HepG2 (cell line): ENCODE measurements at regions not wholly inside any gene's neighbourhood (a gene's known extent, or its start where the extent isn't known, plus 50 kb on each side); places are given as distances from the start of the nearest gene placed in this dataset.

ENCODE experiments used
- ATAC-seq: fragments of 200-7000 bp; cut with Tn5 transposase; 3 replicates; pipeline ENCODE4 v1.9.1; 2020; ENCODE audit warnings: mild to moderate bottlenecking, moderate library complexity
- BruUV-seq: library from RNA; stranded (reverse); fragments of 400-500 nt; replicated peaks from 2 replicates; lab custom pipeline; 2021; lab: Mats Ljungman, UMichigan
- CTCF ChIA-PET: fragments of 300-600 bp; formaldehyde crosslinking; extraction: SDS; loops from one replicate; lab custom pipeline; 2021; ENCODE audit warnings: low total read pairs, inconsistent platforms, low intra/inter-chr PET ratio; lab: Yijun Ruan, JAX
- POLR2A ChIA-PET: fragments of 350-600 bp; sonication (Branson Sonifier 250); formaldehyde crosslinking; loops from one replicate; lab custom pipeline; 2020; ENCODE audit warnings: antibody characterized with exemption, inconsistent platforms; lab: Yijun Ruan, JAX
- DNase-seq: peaks from one replicate; pipeline ENCODE4 v3.0.0-alpha.2; 2015; ENCODE audit warnings: low spot score
- FAIRE-seq: peaks from 3 replicates; lab custom pipeline; 2011; peaks lifted over from hg19 to GRCh38; lab: Jason Lieb, UNC
- H2AFZ ChIP-seq: one replicate; pipeline ENCODE4 v1.6.1; 2011; ENCODE audit warnings: low read length, inconsistent platforms
- H3K27ac ChIP-seq: fragments of 300-600 bp; 3 replicates; pipeline ENCODE4 v1.8.0; 2011; ENCODE audit warnings: mixed run types, mild to moderate bottlenecking, mixed read lengths, low read length, inconsistent platforms; ENCODE audit not compliant: insufficient read depth; ENCODE audit errors: extremely low read length
- H3K27me3 ChIP-seq, 2 experiments: fragments of 200-600 bp in 1 of 2; 2 replicates in 1 of 2; 3 replicates in 1 of 2; pipeline versions ENCODE4 v1.6.0 to v1.8.0; 2011; ENCODE audit warnings: low read length in 2 of 2, mild to moderate bottlenecking in 2 of 2, moderate library complexity in 2 of 2, inconsistent platforms in 1 of 2; ENCODE audit not compliant: insufficient read depth in 2 of 2, control insufficient read depth in 1 of 2
- H3K36me3 ChIP-seq, 2 experiments: fragments of 200-600 bp in 1 of 2; replicated peaks in 1 of 2; 2 replicates in 1 of 2; 3 replicates in 1 of 2; pipeline versions ENCODE4 v1.5.1 to v1.8.0; 2011; ENCODE audit warnings: low read length in 2 of 2, inconsistent platforms in 1 of 2; ENCODE audit not compliant: insufficient read depth in 2 of 2, control insufficient read depth in 1 of 2
- H3K4me1 ChIP-seq: 2 replicates; pipeline ENCODE4 v1.5.1; 2012; ENCODE audit warnings: low read length, inconsistent platforms; ENCODE audit not compliant: insufficient read depth
- H3K4me2 ChIP-seq: 2 replicates; pipeline ENCODE4 v1.6.0; 2011; ENCODE audit warnings: low read depth, low read length, inconsistent platforms
- H3K4me3 ChIP-seq, 3 experiments: fragments of 200-600 bp in 1 of 3; sonication (generic), shearing (Covaris generic) in 1 of 3; replicated peaks in 1 of 3; 2 replicates each; pipeline ENCODE4 v1.5.1; 2011 to 2016; ENCODE audit warnings: low read length in 3 of 3, inconsistent platforms in 2 of 3, low read depth in 2 of 3, mild to moderate bottlenecking in 2 of 3, control low read depth in 1 of 3, mixed read lengths in 1 of 3; ENCODE audit not compliant: insufficient read depth in 1 of 3
- H3K79me2 ChIP-seq: one replicate; pipeline ENCODE4 v1.6.1; 2011; ENCODE audit warnings: low read length, inconsistent platforms; ENCODE audit not compliant: insufficient read depth
- H3K9ac ChIP-seq: 2 replicates; pipeline ENCODE4 v1.6.0; 2011; ENCODE audit warnings: mild to moderate bottlenecking, low read depth, low read length, inconsistent platforms; ENCODE audit not compliant: insufficient read depth
- H3K9me3 ChIP-seq: 2 replicates; pipeline ENCODE4 v1.5.1; 2012; ENCODE audit warnings: mild to moderate bottlenecking, low read length
- H4K20me1 ChIP-seq: 2 replicates; pipeline ENCODE4 v1.6.0; 2011; ENCODE audit warnings: inconsistent platforms, mild to moderate bottlenecking, low read length, moderate library complexity; ENCODE audit not compliant: insufficient read depth
- ARNT ChIP-seq: fragments of 450-650 bp; IDR thresholded peaks from 2 replicates; pipeline ENCODE4 v1.6.1; 2017
- ATF1 ChIP-seq: IDR thresholded peaks from 2 replicates; pipeline ENCODE4 v1.6.1; 2016; ENCODE audit warnings: mild to moderate bottlenecking, control low read depth
- DNMT1 ChIP-seq: sonication (generic); formaldehyde crosslinking; IDR thresholded peaks from 2 replicates; pipeline ENCODE4 v1.5.1; 2020; ENCODE audit warnings: mild to moderate bottlenecking, missing genetic modification reagents
- GABPB1 ChIP-seq: IDR thresholded peaks from 2 replicates; pipeline ENCODE4 v1.6.1; 2016; ENCODE audit warnings: mild to moderate bottlenecking, missing genetic modification reagents, moderate library complexity, missing compliant biosample characterization
- HCFC1 ChIP-seq: fragments of 150-350 bp; IDR thresholded peaks from 2 replicates; pipeline ENCODE4 v1.6.1; 2014; ENCODE audit warnings: low read depth, low read length
- KDM3A ChIP-seq: IDR thresholded peaks from 2 replicates; pipeline ENCODE4 v1.6.1; 2018; ENCODE audit warnings: low read depth, missing compliant biosample characterization
- KLF16 ChIP-seq, 2 experiments: sonication (generic) in 1 of 2; formaldehyde crosslinking in 1 of 2; IDR thresholded peaks; 2 replicates each; pipeline versions ENCODE4 v1.6.1 to v1.8.0; 2016 to 2023; ENCODE audit warnings: missing genetic modification reagents in 2 of 2, missing compliant biosample characterization in 1 of 2
- SNAPC4 ChIP-seq: sonication (generic); formaldehyde crosslinking; IDR thresholded peaks from 2 replicates; pipeline ENCODE4 v1.4.0; 2020; ENCODE audit warnings: mild to moderate bottlenecking, missing genetic modification reagents
- SUZ12 ChIP-seq: fragments of 150-350 bp; IDR thresholded peaks from 2 replicates; pipeline ENCODE4 v1.6.1; 2014; ENCODE audit warnings: low read depth, low read length
- TAF15 ChIP-seq: fragments of 200-400 bp; formaldehyde crosslinking; IDR thresholded peaks from one replicate; pipeline ENCODE4 v1.6.1; 2018; ENCODE audit warnings: mild to moderate bottlenecking, low read depth, low read length; ENCODE audit not compliant: poor library complexity, severe bottlenecking
- ZGPAT ChIP-seq: IDR thresholded peaks from 2 replicates; pipeline ENCODE4 v1.6.1; 2016; ENCODE audit warnings: mild to moderate bottlenecking
- ZNF17 ChIP-seq: sonication (generic); formaldehyde crosslinking; IDR thresholded peaks from 2 replicates; pipeline ENCODE4 v1.5.0; 2020; ENCODE audit warnings: mild to moderate bottlenecking, missing genetic modification reagents
- ZNF326 ChIP-seq: sonication (generic); formaldehyde crosslinking; IDR thresholded peaks from 2 replicates; pipeline ENCODE4 v1.4.0; 2020; ENCODE audit warnings: missing genetic modification reagents, borderline replicate concordance
- ZNF337 ChIP-seq: sonication (generic); formaldehyde crosslinking; IDR thresholded peaks from 2 replicates; pipeline ENCODE4 v1.5.1; 2020; ENCODE audit warnings: missing genetic modification reagents, low read depth, mild to moderate bottlenecking, borderline replicate concordance
- ZNF34 ChIP-seq: sonication (generic); formaldehyde crosslinking; IDR thresholded peaks from 2 replicates; pipeline ENCODE4 v1.4.0; 2020; ENCODE audit warnings: mild to moderate bottlenecking, missing genetic modification reagents, borderline replicate concordance
- ZNF552 ChIP-seq: sonication (generic); formaldehyde crosslinking; IDR thresholded peaks from 2 replicates; pipeline ENCODE4 v1.9.0; 2022; ENCODE audit warnings: missing genetic modification reagents, mild to moderate bottlenecking, borderline replicate concordance
- ZNF784 ChIP-seq: sonication (generic); formaldehyde crosslinking; IDR thresholded peaks from 2 replicates; pipeline ENCODE4 v1.5.1; 2020; ENCODE audit warnings: missing genetic modification reagents, mild to moderate bottlenecking, borderline replicate concordance
- ZNF790 ChIP-seq: sonication (generic); formaldehyde crosslinking; IDR thresholded peaks from 2 replicates; pipeline ENCODE4 v1.8.0; 2022; ENCODE audit warnings: missing genetic modification reagents, mild to moderate bottlenecking, borderline replicate concordance
- WGBS: methylation state at CpG from one replicate; pipeline ENCODE4 v1.1.6; 2017; ENCODE audit warnings: low lambda C conversion rate; 5-methylcytosine and 5-hydroxymethylcytosine counted together
- in situ Hi-C: cut with HindIII; loops from 2 replicates; pipeline ENCODE4 v1.10.0; 2017; ENCODE audit warnings: low pct_unique_long_range_greater_than_20kb; ENCODE audit not compliant: extremely low pct_ligation_motif_present
- intact Hi-C: fragments of 100-400 bp; cut with micrococcal nuclease; formaldehyde crosslinking; loops from one replicate; pipeline ENCODE4 v1.10.0; 2022; ENCODE audit not compliant: unreplicated experiment

- CTCF ChIA-PET = no interaction called here
- no peak for ATAC-seq
- H3K4me2 ChIP-seq = no peak overlapping the region
Measured at GRCh38 chrX:140229191-140229590, 263.9 kb upstream of the CXorf66 start.

More at GRCh38 chrX:140229191-140229590, 263.9 kb upstream of the CXorf66 start:
- POLR2A ChIA-PET = no interaction called here
- WGBS = no CpG with 5 or more reads among the region's 1 CpG
- in situ Hi-C loops (no loop called here), intact Hi-C loops (no loop called here)
- no peaks in the 10 kb centered on the region for H3K27me3 ChIP-seq
- H3K36me3 ChIP-seq = no peaks in the 10 kb centered on the region
- H3K9ac ChIP-seq = no peak overlapping the region
- no peak for FAIRE-seq
- no peak for DNase-seq
- no peak overlapping the region for H3K27ac ChIP-seq
- H3K79me2 ChIP-seq = no peaks in the 10 kb centered on the region
- H3K4me3 ChIP-seq = no peak overlapping the region
- H4K20me1 ChIP-seq = no peaks in the 10 kb centered on the region
- BruUV-seq = no TSS peak
- no peak overlapping the region for H2AFZ ChIP-seq
- no peaks in the 10 kb centered on the region for H3K4me1 ChIP-seq
- H3K9me3 ChIP-seq = no peaks in the 10 kb centered on the region
- TF ChIP-seq ZGPAT (CRISPR knock-in tag) = no peak
- TF ChIP-seq ZNF34 (CRISPR knock-in tag) = no peak
- TF ChIP-seq KLF16 (CRISPR knock-in tag; IDR thresholded peaks at IDR 0.05) = no peak
- TF ChIP-seq GABPB1 (CRISPR knock-in tag) = no peak
- TF ChIP-seq KDM3A (CRISPR knock-in tag) = no peak
- TF ChIP-seq ARNT = no peak
- no peak for TF ChIP-seq ZNF790 (CRISPR knock-in tag)
- no peak for TF ChIP-seq HCFC1
- no peak for TF ChIP-seq TAF15
- TF ChIP-seq ZNF337 (CRISPR knock-in tag) = no peak
- TF ChIP-seq ZNF326 (CRISPR knock-in tag) = no peak
- no peak for TF ChIP-seq ZNF17 (CRISPR knock-in tag)
- TF ChIP-seq SUZ12 = no peak
- no peak for TF ChIP-seq SNAPC4 (CRISPR knock-in tag)
- TF ChIP-seq ZNF552 (CRISPR knock-in tag) = no peak
- no peak for TF ChIP-seq DNMT1 (CRISPR knock-in tag)
- TF ChIP-seq ZNF784 (CRISPR knock-in tag) = no peak
- TF ChIP-seq ATF1 (CRISPR knock-in tag) = no peak
